Stimulated activated CD4-positive, alpha-beta T cell treated with anti-CD3 and anti-CD28 coated beads, Interleukin-15, amount 100 ng/mL, for 48 hours (primary cell): ENCODE measurements at regions not wholly inside any gene's neighbourhood (a gene's known extent, or its start where the extent isn't known, plus 50 kb on each side); places are given as distances from the start of the nearest gene placed in this dataset.

Experiments
- DNase-seq, 2 donors: peaks; one replicate each; pipeline ENCODE4 v3.0.0-alpha.2; 2020; ENCODE audit warnings: low read depth in 2 of 2

DNA sequence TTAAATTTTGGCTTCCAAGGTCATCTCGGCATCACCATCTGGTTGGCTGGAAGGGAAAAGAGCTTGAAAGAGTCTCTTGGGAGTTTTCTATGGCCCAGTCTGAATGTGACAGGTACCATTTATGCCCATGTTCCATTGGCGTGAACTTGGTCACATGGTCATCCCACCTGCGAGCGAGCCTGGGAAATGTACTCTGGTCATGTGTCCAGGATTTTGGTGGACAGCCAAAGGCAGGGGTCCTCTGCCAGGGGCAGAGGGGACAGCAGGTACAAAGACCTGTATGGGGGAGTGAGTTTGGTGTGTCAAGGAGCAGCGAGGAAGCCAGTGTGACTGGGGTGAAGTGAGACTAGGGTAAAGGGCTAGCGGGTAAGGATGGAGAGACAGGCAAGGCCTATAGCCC, 112.6 kb downstream of the CDC5L start:
- no peak for DNase-seq

DNA sequence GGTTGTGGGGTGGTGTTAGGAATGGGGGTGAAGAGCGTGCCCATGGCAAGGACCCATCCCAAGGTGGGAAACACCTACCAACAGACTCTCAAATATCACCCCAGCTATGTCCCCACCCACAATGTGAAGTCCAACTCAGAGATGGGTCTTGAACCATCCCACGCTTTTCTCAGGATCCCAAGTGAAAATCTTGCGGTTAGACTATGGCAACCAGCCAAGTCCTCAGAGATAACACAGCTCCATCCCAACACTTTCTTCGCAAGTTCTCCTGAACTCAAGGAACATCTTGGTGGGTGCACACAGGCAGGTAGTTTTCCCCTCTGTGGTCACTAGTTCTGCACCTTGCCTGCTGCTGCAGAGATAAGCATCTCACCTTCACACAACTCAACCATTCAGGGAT, 116.0 kb downstream of the CDC5L start:
- DNase-seq, result no peak

DNA sequence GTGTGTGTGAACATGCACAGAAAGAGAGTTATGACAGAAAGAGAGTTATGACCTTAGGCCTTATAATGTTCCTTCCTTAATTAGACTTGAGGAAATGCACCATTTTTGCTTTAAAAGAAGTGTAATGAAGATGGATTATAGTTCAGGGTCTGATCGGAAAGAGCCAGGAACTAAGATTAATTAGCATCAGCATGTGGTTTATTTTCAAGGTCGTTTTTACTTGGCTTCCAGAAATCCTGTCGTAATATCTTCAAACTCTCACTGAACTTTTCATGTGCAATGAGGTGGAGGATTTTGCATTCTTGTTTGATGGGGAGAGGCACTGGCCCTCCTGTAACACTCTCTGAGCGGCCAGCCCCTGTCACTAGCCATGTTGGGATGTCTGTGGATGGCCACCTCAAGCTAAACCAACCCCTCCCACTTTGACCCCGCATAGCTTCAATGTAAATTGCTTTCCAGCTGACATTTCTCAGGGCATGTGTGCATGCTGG, 116.8 kb downstream of the CDC5L start:
- DNase-seq, result no peak

DNA sequence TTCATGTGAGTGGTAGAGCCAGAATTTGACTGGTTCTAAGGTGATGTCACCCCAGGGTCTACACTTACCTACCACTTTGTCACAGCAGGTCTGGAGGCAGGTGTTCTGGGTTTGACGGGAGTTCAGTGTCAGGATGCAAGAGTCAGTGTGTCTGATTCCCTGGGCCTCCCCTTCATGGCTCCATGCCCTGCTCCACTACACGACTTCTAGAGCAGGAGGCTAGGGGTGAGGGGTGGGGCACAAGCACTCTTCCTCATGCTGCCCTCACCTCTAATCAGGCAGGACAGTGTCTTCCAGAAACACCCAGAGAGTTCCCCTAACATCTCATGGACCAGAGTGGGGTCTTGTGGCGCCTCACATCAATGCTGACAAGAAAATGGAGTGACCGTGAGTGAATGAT, 118.2 kb downstream of the CDC5L start:
- DNase-seq, result no peak

DNA sequence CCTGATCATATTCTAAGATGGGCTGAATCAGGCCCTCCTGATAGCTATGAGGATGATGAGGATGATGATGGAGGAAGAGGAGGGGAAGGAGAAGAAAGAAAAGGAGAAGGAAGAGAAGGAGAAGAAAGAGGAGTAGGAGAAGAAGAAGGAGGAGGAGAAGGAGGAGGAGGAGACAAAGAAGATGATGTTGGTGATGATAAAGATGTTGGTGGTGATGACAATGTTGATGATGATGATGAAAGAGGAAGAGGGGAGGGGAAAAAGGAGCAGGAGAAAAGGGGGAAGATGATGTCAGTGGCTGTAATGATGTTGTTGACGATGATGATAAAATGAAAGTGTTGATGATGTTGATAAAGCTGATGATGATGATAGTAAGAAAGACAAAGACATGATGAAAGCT, 119.5 kb downstream of the CDC5L start:
- DNase-seq, result no peak

DNA sequence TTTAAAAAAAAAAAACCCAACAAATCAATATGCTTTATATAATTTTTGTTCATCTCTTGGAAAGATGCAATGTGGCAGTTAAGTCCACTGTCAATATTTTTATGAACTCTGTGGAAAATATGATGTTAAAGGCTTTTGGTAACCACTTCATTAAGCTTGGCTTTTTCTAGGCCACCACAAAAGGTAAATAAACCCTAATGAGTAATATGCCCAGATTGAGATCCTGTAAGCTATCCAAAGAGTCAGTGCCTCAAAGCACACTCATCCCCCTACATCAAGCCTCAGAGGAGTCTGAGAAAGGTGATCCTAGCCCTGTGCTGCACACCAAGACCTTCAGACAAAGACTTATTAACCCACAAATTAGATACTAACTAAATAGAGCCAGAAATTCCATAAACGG, 121.1 kb downstream of the CDC5L start:
- DNase-seq, result no peak

DNA sequence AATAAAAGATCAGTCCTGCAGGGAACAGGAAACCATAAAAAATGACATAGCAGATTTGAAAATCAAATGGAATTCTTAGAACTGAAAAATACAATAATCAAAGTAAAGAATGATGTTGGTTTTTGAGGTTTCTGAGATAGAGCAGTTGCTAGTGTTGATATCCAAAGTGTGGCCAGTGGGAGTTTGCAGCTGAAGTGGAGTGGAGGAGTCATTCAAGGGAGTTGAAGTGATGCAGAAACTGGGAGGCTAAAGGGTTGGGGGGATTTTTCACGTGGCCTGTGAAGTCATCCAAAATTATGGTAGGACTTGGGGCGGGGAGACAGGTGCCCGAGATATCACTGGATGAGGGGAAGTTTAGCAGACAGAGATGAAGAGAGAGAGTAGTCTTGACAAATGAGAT, 123.6 kb downstream of the CDC5L start:
- DNase-seq, result no peak

DNA sequence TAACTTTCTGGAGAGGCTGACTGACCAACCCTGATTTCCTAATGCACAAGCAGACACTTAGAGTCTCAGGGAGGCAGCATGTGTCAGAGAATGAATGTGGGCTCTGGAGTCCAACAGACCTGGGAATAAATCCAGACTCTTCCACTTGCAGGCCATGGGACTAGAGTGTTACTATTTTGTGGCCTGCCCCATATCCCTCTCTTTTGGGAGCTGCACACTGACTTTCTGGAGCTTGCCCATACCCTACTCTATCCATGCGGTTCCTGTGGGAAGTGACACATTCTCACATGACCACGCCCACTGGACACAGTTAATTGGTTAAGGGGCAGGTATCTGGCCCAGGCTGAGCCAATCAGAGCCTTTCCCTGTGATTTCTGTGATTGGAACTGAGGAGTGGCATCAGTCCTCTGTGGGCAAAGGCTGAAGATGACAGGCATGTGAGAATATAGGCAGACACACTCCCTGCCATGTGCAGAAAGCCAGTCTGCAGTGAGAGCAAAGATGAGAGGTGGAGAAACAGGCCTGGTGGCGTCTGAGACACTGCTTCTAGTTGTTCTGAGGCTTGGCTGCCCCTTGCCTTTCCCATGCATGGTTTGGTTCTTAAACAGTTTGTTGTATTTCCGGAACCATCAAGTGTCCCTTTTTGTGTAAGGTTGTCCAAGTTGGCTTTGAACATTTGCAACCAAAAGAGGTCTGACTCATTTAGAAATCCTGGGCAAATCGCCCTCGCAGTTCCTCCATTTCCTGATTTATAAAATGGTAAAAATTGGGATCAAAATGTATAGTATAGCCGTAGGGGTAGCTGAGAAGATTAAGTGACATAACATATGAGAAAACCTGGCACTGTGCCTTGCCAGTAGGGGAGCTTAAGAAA, 125.6 kb downstream of the CDC5L start:
- DNase-seq, result no peak

DNA sequence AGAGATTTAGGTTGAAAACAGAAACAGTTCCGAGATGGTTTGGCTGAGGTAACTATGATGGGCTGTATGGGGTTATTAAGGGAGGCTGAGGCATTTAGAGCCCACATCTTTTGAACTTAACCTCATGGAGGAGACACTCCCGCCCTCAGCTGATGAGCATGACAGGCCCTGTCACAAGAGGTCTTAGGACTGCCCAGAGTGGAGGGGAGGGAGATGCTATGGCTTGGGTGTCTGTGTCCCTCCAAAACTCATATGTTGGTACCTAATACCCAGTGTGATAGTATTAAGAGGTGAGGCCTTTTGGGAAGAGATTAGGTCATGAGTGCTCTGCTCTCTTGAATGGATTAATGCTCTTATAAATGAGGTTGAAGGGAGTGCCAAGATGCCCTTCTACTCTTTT, 126.6 kb downstream of the CDC5L start:
- no peak for DNase-seq

DNA sequence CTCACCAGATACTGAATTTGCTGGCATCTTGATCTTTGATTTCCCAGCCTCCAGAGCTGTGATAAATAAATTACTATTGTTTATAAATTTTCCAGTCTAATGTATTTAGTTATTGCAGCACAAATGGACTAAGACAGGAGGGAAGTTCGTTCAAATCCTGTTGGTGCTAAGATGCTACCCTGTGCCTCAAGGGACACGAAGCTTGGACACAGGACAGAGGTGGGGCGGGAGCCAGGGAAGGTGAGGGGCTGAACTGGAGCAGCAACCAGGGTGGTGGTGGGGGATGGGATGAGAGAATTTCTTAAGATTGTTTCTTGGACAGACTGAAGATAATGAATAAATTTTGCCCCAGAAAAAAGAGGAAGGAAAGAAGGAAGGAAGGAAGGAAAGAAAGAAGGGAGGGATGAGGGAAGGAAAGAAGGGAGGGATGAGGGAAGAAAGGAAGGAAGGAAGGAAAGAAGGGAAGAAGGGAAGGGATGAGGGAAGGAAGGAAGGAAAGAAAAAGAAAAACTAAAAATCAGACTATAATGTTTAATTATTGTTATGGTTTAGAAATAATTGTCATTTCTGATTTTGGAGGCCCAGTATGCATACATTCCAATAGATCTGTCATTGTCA, 127.2 kb downstream of the CDC5L start:
- no peak for DNase-seq

DNA sequence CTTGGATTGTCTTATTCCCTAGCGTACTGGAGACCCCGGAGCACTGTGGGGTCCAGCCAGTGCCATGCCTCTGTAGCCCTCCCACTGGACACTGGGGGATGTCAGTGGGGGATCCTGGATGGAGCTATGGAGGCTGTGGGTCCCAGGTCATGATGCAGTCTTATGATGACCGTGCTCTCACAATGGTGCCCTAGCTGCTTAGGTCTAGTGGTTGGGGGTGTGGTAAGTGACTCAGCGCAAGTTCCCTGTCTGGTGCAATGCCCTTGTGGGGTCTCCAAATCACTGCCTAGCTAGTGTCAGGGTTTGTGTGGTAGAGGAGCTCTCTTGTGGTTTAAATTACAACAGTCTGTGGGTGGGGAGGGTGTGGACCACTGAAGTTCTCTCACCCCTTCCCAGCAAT, 135.4 kb downstream of the CDC5L start:
- no peak for DNase-seq

DNA sequence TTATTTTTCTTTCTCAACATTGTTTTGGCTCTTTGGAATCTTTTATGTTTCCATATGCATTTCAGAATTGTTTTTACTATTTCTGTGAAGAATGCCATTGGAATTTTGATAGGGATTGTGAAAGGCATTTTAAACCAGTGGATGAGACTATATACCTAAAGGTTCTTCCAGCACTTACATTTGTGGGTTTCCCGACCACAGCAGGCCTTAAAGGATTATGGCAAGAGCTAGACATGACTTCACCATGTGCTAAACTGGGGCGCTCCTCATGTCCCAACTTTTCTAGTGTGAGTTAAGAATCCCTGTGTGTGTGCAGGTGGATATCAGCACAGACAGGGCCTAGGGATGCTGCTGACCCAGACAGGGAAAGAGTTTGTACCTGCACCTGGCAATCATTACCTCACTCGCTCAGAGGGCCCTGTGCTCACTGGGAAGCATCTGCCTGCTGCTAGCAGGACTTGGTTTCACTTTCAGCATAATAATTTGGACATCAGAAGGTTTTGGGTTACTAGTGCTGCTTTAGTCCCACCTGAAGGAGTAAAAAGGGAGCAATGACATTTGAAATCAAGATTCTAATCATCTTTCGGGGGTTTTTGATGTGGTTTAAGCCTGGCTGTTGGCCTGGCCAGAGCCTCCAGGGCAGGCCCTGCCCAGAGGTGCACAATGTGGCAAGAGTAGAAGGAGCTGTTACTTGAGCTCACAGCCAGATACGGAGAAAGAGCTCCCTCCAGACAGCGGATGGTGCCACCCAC, 137.1 kb downstream of the CDC5L start:
- DNase-seq, result no peak

DNA sequence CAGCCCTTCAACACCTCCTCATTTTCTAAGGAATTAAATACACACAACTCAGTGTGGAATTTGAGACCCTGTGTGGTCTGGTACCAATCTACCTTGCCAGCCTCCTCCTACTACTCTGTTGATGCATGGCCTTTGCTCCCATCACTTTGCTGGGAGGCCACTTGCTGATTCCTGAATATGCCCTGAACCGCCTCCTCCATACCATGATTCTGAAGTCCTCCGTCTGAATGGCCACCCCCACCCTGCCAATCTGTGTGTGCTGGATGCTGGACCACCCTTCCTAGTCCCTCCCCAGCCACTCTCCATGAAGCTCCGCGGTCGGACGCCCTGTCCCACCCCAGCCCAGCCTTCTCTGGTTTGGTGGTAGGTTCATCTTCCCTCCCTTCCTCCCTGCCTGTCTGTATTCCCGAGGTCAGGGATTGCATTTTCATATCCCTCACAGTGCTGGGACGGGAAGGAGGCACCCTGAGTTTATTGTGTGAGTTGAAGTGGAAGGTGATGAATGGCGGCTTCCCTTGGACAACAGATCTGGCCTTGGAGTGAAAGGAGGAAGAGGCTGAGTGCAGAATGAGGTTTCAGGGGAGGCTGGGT, 138.3 kb downstream of the CDC5L start:
- no peak for DNase-seq

DNA sequence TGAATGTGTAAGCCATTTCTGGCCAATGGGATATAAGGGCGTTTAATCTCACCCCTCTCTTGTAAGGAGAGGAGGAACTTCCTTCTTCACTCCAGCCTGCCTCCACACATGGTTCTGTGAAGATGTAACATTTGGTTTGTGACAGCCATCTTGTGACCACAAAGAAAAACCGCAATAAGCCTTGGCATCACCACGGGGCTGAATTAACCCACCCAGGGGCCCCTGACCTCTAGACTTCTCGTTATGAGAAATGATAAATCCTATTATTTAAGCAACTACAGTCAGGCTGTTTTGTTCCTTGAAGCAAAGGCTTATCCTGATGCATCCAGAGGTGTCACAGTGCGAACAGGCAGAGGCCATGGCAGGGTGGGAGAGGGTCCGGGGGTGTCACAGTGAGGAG, 139.7 kb downstream of the CDC5L start:
- DNase-seq, result no peak

DNA sequence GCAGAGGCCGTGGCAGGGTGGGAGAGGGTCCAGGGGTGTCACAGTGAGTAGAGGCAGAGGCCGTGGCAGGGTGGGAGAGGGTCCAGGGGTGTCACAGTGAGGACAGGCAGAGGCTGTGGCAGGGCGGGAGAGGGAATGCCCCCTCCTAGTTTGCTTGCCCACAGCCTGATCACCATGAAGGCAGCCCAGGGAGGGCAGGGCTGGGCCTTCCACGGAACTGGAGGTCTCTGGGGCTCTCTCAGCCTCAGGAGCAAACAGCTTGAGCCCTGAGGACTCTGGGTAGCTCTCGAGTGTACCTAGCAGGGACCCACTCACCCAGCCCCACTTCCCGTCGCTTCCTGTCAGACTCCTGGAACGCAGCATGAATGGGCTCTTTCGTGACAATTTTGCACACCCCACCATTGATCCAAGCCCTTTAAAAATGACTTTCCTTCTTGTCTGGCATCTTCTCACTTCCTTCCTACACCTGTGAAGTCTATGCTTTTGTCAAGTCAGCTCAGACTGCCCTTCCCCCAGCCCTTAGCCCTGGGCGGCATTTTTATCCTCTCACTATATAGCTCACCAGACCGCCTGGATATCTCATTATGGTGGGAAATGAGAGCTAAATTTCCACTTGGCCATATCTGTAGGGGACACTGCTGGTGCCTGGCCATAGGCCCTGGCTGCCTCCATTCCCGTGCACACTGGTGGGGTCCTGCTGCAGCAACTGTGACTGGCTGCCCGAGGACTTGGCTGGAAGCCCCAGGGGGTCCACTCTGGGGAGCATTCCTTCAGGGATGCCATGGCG, 140.3 kb downstream of the CDC5L start:
- DNase-seq, result no peak

DNA sequence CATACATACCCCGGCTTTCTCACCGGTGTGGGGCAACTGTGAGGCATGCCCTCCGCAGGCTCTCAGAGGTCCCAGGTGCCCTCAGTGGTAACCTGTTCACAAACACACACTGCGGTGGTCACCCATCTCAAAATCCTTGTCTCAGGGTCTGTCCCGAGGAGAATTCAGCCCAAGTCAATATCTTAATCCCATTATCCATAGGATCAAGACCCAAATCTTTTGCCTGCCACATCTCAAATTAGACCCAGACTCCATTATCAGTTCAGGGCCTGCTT, 140.8 kb downstream of the CDC5L start:
- DNase-seq, result no peak

DNA sequence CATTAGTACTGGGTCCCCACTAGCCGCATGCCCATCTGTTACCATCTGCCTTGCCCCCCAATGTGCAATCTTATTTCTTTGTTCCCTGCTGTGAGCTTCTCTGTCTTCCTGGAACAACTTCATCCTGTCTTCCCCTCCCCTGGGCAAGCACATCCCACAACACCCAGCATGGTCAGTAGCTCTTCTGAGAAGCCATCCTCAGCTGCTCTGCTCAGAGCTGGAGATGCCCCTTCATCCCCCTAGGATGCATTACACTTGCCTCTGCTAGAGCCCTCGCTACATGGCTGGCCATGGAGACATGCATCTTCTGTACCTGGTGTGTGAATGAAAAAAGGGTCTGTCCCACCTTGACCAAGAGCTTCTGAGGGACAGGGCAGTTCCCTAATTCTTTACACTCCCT, 141.2 kb downstream of the CDC5L start:
- no peak for DNase-seq

DNA sequence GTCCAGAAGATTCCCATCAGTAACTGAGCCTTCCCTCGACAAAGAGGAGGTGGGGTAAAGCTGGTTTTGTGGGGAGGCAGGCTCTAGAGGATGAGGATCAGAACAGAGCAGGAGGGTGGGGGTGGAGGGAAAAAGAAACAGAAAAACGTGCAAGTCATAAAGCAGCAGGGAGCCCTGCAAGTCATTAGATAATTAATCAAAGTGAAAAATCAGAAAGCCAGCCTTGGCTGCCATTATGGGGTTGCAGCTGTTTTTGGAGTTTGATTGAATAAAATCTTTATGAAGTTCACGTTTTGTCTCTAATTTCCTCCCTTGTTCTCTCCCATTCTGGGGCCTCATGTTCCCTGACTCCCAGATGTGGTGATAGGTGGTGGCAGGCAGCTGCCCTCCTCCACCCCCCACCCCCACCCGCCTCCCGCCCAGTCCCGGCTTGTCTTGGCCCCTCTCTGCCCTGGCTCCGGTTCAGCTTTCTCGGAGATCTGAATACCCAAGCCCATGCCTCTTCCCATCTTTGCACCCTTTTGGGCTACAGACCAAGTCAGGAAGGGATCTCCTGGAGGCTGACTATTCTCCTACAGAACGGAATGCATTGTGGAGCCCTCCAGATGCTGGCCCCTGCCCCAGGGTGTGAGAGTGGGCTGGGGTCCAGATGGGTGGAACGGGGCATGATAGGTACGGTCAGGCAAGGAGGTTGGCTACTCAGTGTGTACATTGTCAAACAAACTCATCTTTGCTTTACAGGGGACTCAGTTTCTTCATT, 141.8 kb downstream of the CDC5L start:
- no peak for DNase-seq

DNA sequence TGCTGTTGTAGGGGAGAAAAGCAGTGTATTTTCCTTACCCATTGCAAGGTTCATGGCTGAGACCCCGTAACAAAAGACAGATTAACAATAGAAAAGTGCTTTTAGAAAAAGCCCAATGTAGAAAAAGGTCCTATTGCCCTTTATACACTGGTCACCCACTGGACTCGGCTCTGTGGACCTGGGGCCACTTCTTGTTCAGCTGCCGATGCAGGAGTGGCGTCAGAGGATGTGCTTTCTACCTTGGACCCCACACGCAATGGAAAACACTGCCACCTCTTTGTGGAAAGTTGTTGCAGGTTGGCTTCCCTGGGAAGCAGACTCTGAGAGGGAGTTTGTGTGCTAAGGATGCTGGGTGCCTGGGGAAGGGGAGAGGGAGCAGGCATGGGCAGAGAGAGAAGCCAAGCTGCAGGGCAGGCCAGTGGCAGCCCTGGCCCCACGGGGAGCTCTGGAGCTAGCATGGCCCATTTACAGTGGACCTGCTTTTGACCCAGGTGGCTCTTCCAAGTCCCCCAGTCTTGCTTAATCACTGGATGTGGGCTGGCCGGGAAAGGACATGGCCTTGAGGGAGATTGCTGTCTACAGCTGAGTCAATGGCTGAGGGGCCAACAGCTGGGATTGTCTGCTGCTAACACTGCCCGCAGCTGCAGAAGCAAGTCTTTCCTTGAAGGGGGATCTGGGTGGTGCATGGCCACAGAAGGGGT, 142.9 kb downstream of the CDC5L start:
- DNase-seq, result no peak

DNA sequence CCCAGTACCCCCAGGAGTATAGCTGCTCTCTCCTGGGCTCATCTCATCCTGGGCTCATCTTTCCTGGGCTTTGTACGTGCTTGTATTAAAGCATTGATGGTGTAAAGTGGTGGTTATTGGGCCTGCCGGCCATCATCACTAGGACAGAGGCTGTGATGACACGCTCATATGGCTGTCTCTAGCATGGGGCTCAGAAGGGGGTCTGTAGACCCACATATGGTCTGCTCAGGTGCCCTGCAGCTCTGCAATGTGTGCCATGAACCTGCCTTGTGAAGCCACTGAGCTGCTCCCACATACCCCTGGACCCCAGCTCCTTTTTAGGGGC, 143.4 kb downstream of the CDC5L start:
- DNase-seq, result no peak
